ENCODE measurements at regions not wholly inside any gene's neighbourhood (a gene's known extent, or its start where the extent isn't known, plus 50 kb on each side); places are given as distances from the start of the nearest gene placed in this dataset.
"Not testable (repeated sequence)": the region's sequence is repeated elsewhere in the genome, so short reads cannot be mapped to it uniquely, and the experiment has no call there.

DNA sequence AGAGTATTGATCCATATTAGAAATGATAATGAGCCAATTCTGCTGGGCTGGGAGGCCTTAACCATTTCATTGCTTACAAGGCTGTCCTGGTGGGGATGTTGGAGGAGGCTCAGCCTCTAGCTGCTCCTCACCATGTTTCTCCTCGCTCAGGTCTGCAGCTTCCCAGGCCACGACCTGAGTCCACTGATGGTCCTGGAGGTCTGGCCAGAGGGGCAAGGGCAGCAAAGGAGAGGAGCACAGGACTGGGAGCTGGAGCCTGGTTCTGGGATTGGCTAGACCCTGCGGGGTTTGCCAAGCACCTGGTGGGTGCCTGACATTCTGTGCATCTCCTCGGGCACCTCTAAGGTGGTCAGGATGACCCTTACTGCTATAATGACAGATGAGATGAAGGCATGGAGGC, 92.6 kb downstream of the KIF26A start:
- DNase-seq: no peak

DNA sequence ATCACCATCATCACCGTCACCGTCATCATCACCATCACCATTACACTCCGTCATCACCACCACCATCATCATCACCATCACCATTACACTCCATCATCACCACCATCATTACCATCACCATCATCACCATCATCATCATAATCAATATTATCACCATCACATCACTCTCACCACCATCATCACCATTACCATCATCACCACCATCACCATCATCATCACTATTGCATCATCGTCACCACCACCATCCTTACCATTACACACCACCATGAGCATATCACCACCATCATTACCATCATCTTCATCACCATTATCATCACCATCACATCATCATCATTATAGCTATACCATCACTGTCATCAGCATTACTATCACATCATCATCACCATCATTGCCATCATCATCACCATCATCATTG, 93.7 kb downstream of the KIF26A start:
- no peak for DNase-seq

DNA sequence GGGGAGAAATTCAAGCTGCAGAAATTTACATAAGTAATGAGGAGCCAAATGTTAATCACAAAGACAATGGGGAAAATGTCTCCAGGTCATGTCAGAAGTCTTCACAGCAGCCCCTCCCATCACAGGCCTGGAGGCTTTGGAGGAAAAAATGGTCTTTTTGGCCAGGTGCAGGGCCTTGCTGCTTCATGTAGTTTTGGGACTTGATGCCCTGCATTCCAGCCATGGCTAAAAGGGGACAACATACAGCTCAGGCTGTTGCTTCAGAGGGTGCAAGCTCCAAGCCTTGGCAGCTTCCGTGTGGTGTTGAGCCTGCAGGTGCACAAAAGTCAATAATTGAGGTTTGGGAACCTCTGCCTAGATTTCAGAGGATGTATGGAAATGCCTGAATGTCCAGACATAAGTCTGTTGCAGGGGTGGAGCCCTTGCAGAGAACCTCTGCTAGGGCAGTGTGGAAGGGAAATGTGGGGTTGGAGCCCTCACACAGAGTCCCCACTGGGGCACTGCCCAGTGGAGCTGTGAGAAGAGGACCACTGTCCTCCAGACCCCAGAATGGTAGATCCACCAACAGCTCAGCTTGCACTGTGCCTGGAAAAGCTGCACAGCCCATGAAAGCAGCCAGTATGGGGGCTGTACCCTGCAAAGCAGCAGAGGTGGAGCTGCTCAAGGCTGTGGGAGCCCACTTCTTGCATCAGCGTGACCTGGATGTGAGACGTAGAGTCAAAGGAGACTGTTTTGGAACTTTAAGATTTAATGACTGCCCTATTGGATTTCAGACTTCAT, 95.8 kb downstream of the KIF26A start:
- not testable (repeated sequence) for DNase-seq

DNA sequence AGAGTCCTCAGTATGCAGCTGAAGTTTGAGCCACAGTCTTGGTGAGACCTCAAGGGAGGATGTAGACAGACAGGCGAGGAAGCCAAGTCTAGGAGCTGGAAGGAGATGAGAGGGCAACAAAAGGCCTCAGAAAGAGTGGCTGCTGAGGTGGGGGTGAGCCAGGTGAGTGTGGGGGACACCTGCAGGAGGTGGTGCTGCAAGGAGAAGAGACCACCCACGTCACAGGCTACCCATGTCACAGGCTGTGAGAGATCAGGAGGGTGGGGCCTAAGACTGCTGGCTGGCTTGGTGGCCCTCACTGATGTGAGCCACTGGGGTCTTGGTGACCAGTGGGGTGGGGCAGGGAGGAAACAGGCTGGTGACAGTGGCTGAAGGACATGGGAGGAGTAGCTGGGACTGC, 97.3 kb downstream of the KIF26A start:
- DNase-seq: no peak

DNA sequence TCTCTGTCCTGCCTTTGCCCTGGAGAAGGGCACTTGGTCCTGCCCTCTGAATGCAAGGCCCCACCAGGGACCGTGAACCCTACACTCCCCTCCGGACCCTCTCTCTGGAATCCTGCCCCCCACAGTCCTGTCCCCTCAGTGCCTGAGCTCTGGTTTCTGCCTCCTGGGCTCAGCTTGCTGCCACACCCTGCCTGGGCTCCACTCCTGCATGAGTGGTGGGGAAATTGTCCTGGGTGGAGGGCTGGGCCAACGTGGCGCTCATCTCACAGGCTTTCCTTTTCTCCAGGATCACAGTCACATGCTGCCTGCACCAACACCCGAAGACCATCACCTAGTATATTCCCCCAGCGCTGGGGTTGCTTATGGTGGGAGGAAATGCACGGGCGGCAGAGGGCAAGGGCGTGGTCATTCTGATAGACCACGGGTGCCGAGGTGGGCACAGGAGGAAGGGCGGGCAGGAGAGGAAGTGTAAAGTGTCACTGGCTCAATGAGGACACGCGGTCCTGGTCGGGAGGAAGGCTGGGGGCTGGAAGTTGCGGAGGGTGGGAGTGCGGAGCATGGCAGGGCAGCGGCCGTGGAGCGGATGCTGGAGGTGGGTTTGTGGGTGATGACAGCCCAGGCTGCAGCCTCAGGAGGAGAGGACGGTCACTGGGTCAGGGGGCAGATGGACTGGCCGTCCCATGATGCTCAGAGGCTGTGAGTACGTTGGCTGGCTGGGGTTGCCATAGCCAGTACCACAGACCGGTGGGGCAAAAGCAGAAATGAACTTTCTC, 99.5 kb downstream of the KIF26A start:
- DNase-seq: no peak

DNA sequence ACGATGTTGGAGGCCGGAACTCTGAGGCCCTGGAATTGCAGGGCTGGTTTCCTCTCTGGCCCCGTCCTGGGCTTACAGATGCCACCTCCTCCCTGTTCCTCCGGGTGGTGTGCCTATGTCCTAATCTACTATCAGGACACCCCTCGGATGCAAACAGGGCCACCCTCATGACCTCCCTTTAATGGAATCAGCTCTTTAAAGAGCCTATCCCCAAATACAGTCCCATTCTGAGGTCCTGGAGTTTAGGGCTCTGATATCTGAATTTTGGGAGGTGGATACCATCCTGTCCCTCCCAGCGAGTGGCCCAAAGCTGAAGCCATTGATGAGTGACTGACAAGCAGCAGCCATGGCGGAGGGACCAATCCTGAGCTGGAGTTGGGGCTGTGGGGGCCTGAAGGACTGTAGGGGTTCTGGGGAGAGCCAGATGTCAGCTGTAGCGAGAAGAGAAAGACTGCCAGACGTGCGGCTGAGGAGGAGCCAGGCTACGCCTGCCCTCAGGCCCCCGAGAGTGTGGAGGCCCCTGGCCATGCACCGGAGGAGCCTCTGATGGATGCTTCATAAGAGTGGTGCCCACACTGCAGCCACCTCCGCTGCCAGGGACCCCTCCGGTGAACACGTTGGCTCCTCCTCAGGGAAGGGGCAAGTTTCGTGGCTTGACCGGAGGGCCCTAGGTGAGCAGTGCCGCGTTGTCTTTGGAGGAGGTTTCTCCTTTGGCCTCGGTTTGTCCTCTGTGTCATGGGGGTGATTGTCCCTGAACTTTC, 100.2 kb downstream of the KIF26A start:
- DNase-seq: no peak

DNA sequence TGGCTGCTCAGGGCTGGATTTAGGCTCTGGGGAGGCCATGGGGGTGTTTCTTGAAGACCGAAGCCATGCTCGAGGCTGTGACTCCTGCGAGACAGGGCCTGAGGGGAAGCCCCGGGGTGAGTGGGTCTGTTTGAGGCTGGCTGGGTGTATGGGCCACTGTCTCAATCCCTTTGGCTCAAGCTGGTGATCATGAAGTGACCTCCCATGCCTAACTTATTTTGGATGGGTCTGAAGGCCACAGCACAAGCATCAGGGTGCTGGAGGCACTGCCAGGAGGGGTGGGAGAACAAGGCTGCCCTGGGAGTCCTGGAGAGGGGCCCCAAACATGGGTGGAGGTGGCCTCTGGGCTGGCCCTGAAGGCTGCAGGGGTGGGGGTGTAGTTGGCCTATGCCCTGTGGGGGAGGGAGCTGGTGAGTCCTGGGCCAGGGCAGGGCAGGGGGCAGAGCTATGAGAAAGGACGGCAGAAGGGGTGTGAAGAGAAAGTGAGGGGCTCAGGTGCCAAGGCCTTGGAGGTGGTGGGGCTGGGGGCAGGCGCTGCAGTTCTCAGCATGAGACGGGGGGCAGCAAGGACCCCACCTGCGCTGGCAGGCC, 100.9 kb downstream of the KIF26A start:
- DNase-seq: no peak

DNA sequence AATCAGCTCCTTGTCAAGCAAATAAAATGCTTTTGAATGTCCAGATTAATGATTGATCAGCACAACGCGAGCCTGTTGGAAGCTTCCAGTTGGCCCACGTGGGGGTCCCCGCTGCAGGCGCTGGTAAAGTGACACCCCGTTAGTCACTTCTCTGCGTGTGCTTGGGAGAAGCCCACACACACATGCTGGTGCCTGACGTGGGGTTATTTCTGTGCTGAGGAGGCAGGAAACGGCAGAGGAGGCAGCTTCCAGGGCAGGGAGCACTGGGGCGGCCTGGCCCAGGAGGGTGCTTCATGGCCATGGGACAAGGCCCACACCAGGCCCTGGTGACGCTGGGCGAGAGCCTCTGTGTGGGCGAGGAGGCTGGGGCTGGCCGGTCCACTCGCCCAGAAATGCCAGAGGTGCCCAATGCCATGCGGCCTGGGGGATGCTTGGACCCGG, 101.5 kb downstream of the KIF26A start:
- no peak for DNase-seq

DNA sequence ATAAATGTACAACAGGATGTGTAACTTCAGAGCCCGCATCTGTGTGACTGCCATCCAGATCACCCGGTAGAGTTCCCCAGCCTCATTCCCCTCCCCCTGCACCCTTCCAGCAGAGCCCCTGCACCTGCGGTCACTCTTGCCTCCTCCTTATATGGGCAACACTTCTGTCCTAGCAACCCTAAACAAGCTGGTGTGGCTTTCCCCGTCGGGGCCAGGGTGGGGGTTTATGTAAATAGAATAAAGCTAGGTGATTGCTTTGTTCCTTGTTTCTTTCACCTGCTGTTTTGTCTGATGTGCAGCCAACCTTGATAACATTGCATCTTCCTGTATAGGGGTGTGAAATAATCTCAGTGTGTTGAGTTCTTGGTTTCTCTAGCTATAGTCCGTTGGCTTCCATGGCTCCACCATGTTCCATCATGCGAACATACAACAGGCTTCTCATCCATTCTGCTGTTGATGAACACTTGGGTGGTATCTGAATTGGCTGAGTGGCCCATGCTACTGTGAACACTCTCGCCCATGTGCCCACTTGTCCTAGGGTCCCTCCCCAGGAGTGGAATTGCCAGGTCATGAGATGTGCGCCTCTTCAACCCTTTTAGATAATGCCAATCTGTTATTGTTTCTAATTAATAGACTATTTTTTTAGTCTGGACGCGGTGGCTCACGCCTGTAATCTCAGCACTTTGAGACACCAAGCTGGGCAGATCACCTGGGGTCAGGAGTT, 102.2 kb downstream of the KIF26A start:
- no peak for DNase-seq

DNA sequence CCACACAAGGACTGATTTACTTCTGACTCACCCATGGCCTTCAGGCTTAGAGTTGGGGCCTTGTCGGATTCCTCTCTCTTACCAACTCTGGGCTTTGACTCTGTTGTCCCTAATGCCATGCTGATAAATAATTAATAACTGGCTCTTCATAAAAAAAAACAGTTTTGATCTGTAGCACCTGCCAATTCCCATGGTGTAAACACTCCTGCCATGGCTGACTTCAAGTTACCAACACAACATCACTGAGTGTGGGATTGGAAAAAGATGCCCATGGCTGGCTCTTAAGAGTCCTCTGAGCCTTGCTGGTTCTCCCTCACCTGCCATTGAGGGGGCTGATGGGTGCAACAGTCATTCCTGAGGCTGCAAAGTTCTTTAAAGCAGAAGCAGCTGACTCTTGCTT, 104.8 kb downstream of the KIF26A start:
- no peak for DNase-seq

DNA sequence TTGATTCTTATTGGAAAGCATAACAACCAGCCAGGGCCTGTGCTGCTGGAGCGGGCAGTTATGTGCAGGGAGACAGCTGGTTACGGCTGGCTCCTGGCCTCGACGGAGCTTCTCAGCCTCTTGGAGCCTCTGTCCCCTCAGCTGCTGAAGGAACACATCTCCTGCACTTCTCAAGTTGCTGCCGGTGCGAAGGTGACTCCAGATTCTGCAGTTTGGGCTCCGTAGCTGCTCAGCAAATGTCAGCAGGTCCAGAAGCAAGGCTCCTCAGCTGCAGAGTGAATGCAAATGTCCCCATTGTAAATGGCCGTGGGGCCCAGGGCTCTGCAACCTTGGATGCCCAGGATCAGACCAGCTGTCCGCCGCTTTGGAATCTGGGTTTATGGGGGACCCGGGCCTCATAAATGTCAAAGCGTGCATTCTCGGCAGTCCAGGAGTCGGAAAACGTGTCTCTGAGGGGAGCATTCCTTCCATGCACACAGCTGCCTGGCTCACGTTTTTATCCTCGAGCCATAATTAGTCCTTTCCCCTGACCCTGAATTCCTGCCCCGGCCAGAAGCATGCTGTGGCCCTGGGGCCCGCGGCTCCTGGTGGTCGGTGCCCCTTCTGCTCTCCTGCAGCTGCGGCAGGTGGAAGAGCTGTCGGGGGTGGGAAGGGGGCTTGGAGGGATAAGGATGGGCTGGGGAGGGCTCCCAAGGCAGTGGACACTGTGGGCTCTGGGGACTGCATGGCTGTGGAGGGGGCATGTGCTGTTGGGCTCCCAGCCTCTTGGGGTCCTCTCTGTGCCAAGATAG, 106.0 kb downstream of the KIF26A start:
- DNase-seq: no peak

DNA sequence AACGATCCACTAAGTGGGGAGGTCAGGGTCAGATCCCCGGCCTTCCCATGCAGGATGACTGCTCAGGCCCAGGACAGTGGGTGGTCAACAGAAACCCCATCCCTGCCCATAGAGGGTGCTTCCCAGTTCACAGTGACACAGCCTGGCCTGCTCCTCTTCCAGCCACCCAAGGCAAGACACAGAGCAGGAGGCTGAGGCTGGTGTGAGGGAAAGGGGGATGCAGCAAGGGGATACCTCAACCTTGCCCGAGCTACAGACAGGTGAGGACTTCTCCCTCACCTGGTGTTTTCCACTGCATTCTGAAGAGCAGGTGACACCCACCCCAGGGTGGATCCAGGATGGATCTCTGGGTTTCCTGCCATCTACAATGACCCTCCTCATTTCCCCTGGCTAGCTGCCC, 106.7 kb downstream of the KIF26A start:
- DNase-seq: no peak

DNA sequence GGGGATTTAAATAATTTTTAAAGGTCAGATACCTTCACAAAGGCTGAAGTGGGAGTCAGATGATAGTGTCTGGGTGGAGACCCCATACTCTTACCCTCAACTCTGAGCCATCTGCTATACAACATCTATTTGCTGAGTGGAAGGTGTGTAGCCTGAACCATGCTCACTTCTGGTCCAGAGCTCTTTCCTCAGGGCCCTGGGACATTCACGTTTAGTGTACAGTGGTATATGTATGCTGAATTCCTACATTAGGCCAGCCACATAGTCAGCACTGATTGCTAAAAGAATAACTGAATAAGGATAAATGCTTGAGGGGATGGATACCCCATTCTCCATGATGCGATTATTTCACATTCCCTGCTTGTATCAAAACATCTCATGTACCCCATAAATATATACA, 107.3 kb downstream of the KIF26A start:
- DNase-seq: no peak

DNA sequence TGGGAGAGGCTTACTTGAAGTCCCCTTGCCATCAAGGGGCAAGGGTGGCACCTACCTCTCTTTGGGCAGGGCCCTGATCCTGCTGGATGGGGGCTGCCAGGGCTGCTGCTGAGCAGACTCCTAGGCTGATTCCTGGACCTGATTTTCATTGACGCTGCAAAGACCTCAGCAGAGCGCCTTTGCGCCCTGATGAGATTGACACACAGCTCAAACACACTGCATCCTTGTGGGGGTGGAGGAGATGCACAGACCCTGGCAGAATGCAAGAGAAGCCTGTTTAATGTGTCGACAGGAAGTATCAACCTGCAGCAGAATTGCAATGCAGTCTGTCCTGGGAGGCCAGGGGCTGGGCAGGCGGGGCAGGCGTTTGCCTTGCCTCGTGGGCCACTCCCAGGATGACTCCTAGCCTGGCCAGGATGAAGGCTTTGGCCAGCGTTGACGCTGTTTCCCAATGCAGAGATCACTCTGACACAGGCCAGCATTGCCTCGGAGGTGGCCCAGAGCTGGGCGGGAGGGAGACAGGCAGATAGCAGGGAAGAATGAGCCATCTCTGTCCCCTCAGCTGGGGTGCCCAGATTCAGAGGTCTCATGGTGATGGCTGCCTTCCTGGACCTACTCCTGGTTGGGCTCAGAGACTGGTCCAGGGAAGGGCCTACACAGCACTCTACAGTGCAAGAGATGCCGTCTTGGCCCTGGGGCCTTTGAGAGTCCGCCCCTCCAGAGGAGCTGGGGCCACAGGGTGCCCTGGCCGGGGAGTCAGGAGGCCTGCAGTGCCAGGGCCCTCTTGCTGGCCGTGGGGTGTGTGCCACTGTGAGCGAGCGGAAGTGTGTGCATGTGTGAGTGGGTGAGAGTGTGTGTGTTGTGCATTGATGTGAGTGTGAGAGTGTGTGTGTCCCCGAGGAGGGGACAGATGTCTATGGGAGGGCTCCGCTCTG, 108.3 kb downstream of the KIF26A start:
- no peak for DNase-seq

DNA sequence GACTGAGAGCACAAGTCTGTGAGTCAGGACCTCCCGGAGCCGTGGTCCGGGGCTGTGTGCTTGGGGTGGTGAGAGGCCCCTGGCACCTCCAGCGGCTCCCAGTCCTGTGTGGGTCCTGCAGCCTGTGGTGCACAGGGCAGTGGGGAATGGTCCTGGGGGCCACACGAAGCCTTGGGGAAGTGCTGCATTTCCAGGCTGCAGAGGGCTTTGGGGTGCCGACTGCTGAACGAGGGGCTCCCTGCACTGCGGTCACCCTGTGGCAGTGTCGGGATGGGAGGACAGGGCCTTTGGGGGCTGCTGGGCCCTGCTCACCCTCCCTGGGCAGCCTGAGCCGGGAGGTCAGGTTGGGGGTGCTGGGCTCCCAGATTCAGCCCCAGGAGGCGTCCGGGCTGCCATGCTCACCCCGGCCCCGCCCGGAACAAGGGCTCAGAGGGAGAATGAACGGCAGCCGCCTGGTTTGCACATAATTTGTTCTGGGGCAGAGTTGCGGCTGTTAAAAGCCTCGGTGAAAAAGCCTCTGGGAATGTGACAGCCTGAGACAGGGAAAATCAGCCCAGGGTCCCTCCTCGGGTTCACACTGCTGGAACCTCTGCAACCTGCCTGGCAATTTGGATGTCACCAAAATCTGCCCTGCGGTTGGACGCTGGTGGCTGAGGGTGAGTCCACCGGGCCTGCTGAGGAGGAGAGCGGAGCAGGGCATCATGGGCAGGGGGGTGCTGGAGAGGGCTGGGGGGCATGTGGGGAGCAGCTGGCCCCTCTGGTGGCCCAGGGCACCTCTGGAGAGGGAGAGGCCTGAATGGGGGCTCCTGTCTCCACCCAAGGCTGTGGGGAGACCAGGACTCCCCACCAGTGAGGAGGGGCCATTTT, 109.2 kb downstream of the KIF26A start:
- no peak for DNase-seq

DNA sequence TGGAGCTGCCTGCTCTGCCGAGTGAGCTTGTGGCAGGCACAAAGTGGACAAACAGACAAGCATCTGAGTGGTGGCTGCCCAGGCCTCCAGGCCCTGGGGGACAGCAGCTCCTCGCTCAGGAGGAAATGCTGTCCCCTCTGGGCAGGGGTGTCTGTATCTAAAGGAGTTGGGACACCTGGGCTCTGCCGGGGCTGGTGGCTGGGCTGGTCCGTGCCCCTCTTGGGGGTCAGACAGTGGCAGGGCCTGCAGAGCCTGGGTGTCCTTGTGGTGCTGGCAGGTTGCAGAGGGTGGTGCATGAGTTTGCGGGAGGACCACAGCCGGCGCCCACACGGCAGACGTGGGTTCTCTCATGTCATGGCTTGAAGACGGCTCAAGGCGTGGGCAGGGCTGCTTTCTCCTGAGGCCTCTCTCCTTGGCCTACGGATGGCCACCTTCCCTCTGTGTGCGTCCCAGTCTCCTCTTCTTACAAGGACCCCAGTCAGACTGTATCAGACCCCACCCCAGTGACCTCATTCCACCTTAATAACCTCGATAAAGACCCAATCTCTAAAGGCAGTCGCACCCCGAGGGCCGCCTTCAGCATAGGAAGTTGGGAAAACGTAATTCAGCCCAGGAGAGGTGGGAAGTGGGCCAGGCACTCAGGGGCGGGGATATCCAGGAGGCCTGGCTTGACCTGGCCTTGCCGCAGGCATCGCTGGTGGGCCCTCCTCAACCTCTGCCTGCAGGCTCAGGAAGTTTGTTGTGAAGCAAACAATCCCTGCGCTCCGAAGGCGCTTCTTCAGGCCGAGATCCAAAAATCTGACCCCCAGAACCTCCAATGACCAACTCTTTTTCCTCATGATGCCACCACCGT, 110.0 kb downstream of the KIF26A start:
- DNase-seq: no peak

DNA sequence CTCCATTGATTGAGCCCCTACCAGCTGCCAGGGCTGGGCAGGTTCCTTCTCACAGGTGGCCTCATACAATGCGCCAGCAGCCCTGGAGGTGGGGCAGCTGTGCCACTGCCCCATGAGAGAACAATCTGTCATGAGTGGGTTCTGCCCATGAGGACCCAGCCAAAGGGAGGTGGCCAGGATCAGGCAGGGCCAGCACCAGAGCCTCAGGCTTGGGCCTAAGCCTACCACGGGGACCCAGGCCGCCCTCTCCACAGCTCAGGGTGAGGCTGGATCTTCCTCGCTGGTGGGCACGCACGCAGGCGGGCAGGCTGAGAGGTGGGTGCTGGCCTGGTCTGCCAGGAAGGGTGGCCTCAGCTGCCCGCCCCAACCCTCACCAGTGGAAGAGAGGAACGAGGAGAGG, 110.7 kb downstream of the KIF26A start:
- no peak for DNase-seq

DNA sequence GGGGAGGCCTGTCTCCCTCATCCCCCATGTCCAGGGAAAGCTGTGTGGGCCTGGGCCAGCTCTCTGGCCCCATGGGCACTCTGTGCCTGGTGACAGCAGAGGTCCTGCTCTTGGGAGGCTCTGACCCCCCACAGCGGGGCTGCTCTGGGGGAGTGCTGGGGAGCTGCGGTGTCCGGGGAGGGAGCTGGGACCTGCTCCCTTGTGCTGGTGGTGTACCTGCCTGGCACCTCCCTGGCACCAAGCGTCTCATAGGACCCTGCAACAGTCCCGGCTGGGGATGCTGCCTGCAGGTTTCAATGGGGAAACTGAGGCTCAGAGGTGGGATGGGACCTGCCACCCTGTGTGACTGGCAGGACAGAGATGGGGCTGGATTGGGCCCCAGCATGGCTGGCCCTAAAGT, 111.3 kb downstream of the KIF26A start:
- no peak for DNase-seq

DNA sequence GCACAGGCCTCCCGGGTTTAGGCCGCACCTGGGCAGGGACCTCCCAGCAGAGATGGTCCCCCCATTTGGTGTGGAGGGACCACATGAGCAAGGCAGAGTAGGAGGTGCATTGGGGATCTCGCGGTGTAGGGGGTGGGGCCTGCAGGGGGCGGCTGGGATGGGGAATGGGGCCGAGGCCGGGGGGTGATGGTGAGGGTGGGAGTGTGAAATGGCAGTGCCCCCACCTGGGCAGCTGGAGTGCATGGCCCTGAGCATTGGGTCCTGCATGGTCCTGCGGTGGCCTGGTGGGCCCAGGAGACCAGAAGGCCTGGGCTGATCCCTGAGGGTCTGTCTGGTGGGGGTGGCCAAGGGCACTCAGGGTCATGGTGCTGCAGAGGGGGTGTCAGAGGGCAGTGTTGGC, 111.8 kb downstream of the KIF26A start:
- no peak for DNase-seq
